ENCODE measurements at regions not wholly inside any gene's neighbourhood (a gene's known extent, or its start where the extent isn't known, plus 50 kb on each side); places are given as distances from the start of the nearest gene placed in this dataset.

GRCh38 chr9:1328341-1328740, 278.2 kb downstream of the DMRT2 start:
- ChIA-PET CTCF (no interaction called here), POLR2A (no interaction called here)
- DNase-seq (ENCODE audit: low read depth, low spot score), result no peak
- TF ChIP-seq CTCF (IDR thresholded peaks at IDR 0.05; ENCODE audit: insufficient read depth, low read length, missing control alignments), result no peak
- no peak overlapping the region for H3K4me3 ChIP-seq (ENCODE audit: low read depth, low read length)

DNA sequence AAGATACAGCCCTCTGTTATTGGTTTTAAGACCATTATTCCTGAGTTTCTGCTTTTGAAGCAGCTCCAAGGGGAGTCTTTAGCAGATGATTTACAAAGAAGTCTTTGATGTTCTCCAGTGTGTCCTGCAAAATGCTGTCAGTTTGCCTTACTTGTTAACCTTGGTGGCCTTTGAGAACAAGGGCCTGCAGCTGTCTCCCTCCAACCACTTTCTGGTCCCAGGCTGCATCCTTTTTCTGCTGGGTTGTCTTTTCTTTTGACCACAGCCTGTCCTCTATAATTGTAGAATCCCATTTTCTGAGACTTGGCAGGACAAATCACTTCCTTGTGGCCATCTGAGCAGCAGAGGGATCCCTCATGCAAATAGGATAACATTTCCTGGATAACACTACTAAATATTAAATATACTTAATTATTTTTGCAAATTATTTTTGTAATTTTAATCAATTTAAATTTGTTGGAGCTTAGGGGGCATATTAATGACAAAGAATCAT, 281.4 kb downstream of the DMRT2 start:
- ChIA-PET CTCF (no interaction called here), POLR2A (no interaction called here)
- DNase-seq (ENCODE audit: low read depth, low spot score), result no peak
- no peak overlapping the region for H3K4me3 ChIP-seq (ENCODE audit: low read depth, low read length)
- TF ChIP-seq CTCF (IDR thresholded peaks at IDR 0.05; ENCODE audit: insufficient read depth, low read length, missing control alignments), result no peak

- POLR2A ChIA-PET, result no interaction called here
- no peak overlapping the region for H3K4me3 ChIP-seq (ENCODE audit: low read depth, low read length)
- no peak for TF ChIP-seq CTCF (IDR thresholded peaks at IDR 0.05; ENCODE audit: insufficient read depth, low read length, missing control alignments)
- CTCF ChIA-PET, result no interaction called here
- DNase-seq (ENCODE audit: low read depth, low spot score), result no peak
These were observed 282.0 kb downstream of the DMRT2 start for GRCh38 chr9:1332156-1332555.

DNA sequence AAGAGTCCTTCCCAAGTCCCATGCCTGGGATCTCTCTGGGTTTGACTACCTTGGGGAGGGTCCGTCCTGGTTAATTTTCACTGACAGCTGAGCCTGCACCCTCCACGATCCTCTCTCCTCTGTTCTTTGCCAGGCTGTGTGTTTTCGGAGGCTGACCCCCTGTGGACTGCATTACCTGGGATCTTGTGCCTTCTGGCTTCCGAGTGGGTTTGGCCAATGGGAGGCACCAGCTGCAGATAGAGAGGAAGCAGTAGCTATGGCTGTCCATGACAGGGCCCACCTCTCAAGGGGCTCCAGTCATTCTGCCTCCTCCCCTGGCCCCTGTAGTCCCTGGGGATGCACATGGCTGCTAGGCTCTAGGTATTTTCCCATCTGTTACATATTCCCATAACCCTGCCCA, 285.0 kb downstream of the DMRT2 start:
- CTCF ChIA-PET, result no interaction called here

DNA sequence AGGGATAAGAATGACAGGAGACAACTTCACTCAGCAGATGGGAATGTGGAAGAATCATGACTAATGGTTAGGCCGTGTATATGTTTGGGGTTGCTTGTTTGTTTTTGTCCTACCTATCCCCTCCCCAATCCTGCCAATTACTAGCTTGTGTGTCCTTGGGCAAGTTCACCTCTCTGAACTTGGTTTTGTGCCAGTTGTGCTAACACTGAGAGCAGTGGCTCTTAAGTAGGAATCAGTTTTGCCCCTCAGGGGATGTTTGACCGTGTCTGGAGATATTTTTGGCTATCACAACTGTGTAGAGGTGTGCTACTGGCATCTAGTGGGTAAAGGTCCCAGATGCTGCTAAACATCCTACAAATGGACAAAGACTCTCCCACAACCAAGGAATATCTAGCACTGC, 287.0 kb downstream of the DMRT2 start:
- POLR2A ChIA-PET, result no interaction called here
- no peak for TF ChIP-seq CTCF (IDR thresholded peaks at IDR 0.05; ENCODE audit: insufficient read depth, low read length, missing control alignments)

More for the DNA sequence above, 285.0 kb downstream of the DMRT2 start:
- TF ChIP-seq CTCF (IDR thresholded peaks at IDR 0.05; ENCODE audit: insufficient read depth, low read length, missing control alignments), result no peak
- POLR2A ChIA-PET, result no interaction called here
- no peak for DNase-seq (ENCODE audit: low read depth, low spot score)
- no peak overlapping the region for H3K4me3 ChIP-seq (ENCODE audit: low read depth, low read length)

GRCh38 chr9:1340390-1340789, 290.2 kb downstream of the DMRT2 start:
- ChIA-PET POLR2A (no interaction called here), CTCF (no interaction called here)
- no peak for TF ChIP-seq CTCF (IDR thresholded peaks at IDR 0.05; ENCODE audit: insufficient read depth, low read length, missing control alignments)
- no peak for DNase-seq (ENCODE audit: low read depth, low spot score)
- no peak overlapping the region for H3K4me3 ChIP-seq (ENCODE audit: low read depth, low read length)

More for the DNA sequence above, 287.0 kb downstream of the DMRT2 start:
- no peak overlapping the region for H3K4me3 ChIP-seq (ENCODE audit: low read depth, low read length)
- no peak for DNase-seq (ENCODE audit: low read depth, low spot score)
- CTCF ChIA-PET, result no interaction called here

Measured in AG04449 (cell line).